Coronary artery (tissue), 2 donors: ENCODE measurements at regions not wholly inside any gene's neighbourhood (a gene's known extent, or its start where the extent isn't known, plus 50 kb on each side); places are given as distances from the start of the nearest gene placed in this dataset.

ENCODE experiments used
- DNase-seq: peaks from one replicate; pipeline ENCODE4 v3.0.0-alpha.2; 2017; ENCODE audit warnings: low spot score
- H3K27ac ChIP-seq, 2 donors: fragments of 200-600 bp; sonication (generic); one replicate each; pipeline ENCODE4 v1.5.1; 2016 to 2019
- H3K4me3 ChIP-seq: fragments of 200-600 bp; sonication (generic); 2 replicates; pipeline ENCODE4 v1.5.1; 2016; ENCODE audit warnings: mild to moderate bottlenecking, moderate library complexity
- TF ChIP-seq, protein P1 (sequence below): fragments of 200-600 bp; sonication (generic); IDR thresholded peaks from one replicate; pipeline ENCODE4 v1.5.1; 2019; ENCODE audit warnings: antibody characterized with exemption

DNA sequence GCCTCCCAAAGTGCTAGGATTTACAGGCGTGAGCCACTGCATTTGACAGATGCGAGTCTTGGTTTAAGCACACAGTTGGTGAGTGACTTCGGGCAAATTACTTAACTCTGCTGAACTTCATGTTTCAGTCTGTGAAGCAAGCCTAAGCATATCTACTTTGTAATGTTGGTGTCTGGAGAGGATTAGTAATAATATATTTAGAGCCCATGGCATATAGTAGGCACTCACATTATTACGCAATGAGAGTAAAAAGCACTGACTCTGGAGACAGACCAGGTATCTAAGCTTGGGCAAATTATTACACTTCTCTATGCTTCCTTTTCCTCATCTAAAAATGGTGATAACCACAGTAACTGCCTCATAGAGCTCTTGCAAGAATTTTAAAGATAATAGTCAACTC is 208.7 kb upstream of the P2RY1 start:
- Histone ChIP-seq H3K27ac (no peak overlapping the region), H3K4me3 (no peak overlapping the region)
- DNase-seq, result no peak
- TF ChIP-seq, protein P1, sequence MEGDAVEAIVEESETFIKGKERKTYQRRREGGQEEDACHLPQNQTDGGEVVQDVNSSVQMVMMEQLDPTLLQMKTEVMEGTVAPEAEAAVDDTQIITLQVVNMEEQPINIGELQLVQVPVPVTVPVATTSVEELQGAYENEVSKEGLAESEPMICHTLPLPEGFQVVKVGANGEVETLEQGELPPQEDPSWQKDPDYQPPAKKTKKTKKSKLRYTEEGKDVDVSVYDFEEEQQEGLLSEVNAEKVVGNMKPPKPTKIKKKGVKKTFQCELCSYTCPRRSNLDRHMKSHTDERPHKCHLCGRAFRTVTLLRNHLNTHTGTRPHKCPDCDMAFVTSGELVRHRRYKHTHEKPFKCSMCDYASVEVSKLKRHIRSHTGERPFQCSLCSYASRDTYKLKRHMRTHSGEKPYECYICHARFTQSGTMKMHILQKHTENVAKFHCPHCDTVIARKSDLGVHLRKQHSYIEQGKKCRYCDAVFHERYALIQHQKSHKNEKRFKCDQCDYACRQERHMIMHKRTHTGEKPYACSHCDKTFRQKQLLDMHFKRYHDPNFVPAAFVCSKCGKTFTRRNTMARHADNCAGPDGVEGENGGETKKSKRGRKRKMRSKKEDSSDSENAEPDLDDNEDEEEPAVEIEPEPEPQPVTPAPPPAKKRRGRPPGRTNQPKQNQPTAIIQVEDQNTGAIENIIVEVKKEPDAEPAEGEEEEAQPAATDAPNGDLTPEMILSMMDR, result no peak

DNA sequence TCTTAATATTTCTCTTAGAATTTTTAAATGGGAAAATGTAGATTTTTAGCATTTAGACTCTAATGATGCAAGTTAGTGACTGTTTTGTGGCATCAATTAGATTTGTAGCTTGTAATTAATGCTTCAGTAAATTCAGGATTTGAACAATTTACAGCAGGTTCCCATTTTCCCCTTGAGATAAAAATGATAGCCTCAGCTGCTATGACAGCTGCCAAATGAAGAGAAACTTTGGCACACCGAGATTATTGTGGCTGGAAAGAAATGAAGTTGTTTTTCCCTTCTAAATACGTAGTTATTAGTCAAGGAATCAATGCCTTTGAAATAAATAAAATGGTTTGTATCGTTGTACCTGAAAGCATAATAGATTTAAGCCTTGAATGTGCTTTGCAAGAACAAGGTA is 206.4 kb upstream of the P2RY1 start:
- no peak for DNase-seq
- Histone ChIP-seq H3K27ac (no peak overlapping the region), H3K4me3 (no peak overlapping the region)
- TF ChIP-seq, protein P1, result no peak

DNA sequence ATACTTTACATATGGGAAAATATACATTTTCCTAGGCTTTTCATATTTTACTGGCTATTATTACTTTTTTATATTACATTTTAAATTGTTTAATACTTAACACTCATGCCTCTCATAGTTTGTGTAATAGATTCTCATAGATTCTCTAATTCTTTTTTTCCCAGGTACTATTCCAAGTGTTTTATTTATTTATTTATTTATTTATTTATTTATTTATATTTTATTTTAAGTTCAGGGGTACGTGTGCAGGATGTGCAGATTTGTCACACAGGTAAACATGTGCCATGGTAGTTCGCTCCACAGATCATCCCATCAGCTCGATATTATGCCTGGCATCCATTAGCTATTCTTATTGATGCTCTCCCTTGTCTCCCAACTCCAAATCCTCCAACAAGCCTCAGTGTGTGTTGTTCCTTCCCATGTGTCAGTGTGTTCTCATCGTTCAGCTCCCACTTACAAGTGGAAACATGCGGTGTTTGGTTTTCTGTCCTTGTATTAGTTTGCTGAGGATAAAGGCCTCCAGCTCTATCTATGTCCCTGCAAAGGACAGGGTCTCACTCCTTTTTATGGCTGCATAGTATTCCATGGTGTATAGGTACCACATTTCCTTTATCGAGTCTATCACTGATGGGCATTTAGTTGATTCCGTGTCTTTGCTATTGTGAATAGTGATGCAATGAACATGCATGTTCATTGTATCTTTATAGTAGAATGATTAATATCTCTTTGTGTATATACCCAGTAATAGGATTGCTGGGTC is 205.4 kb upstream of the P2RY1 start:
- Histone ChIP-seq H3K27ac (no peak overlapping the region), H3K4me3 (no peak overlapping the region)
- TF ChIP-seq, protein P1, result no peak
- DNase-seq, result no peak

DNA sequence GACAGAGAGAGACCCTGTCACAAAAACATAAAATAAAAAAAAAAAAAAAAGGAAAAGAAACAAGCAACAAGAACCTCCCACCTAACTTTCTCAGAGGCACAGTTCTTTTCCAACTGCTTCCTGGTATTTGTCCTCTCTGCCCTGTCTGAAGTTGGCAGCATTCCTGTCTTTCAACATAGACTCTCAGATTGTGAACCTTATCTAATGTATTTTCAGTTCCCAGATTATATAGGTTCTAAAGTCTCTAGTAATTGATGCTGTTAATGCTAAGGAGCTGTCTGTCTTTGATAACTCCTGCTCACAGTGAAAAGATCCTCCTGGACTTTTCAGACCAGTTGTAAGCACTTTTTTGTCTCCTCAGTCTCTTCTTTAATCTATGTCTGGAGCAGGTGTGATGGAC is 199.5 kb upstream of the P2RY1 start:
- TF ChIP-seq, protein P1, result no peak
- DNase-seq, result no peak
- H3K4me3 ChIP-seq, result no peak overlapping the region
- no peak overlapping the region for H3K27ac ChIP-seq

DNA sequence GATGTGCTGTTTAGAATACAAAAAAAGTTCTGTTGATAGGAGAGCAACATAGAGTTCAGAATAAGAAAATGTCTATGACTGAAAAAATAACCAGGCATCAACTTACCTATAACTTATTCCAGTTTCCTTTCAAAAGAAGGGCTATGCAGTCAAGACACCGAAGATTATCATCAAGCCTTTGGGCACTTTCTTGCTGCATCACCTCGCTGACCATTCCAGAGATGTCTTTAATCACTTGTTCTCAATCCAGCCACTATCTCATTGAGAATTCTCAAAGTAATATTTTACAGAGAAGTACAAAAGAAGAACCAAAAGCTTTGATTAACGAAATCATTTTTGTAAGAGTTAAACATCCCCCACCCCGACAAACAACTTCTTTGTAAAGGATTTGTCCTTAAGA is 198.3 kb upstream of the P2RY1 start:
- TF ChIP-seq, protein P1, result no peak
- H3K4me3 ChIP-seq, result no peak overlapping the region
- no peak for DNase-seq
- H3K27ac ChIP-seq, result no peak overlapping the region

DNA sequence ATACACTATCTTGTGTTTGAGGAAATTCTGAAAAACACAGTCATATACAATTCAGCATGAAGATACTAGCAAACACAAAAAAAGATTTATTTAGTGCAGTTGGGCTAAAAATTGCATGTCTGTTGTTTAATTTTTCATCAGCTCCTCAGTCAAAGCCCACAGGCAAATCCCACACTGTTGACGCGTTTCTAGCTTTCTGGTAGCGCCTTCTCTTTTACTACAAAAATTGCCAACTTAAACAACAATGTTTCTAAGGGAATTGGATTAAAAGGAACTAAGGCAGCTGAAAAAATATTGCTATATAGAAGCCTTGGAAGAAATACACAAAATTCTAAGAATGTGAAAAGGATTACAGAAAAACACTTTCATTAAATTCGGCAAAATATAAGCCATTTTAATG is 196.7 kb upstream of the P2RY1 start:
- Histone ChIP-seq H3K27ac (no peak overlapping the region), H3K4me3 (no peak overlapping the region)
- no peak for DNase-seq
- TF ChIP-seq, protein P1, result no peak

DNA sequence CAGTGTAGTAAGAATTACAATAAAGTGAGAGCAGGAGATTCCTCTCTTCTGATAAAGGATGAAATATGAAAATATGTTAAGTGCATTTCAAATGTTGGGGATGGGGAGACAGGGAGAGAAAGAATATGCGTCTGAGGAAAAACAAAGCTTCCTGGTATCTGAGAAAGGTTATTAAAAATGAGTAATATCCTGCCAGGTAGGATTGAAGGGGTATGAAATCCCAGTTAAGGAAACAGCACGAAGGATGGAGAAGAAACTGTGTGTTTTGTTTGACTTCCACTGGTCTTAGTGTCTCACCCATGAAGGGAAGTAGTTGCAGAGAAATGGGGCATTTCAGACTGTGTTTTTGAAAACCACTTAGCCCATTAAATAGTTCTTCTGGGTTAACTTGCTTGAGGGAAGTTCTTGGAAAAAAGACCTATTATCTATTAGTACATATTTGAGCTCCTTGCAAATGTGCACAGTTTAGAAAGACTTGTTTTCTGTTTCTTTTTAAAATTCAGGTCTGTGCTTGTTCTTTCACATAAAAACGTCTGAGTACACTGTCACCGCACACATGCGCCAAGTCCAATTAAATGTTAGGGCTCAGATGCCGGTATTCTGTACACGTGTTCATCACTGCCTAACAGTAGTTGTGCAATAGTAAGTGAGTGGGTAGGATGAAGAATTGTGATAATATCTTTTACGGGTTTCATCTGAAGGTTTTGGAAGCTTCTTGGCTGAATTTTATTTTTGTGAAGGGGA is 196.1 kb upstream of the P2RY1 start:
- no peak for DNase-seq
- H3K4me3 ChIP-seq, result no peak overlapping the region
- H3K27ac ChIP-seq, result no peak overlapping the region
- TF ChIP-seq, protein P1, result no peak
